Upper lobe of right lung (tissue), 1 donor: ENCODE measurements at regions not wholly inside any gene's neighbourhood (a gene's known extent, or its start where the extent isn't known, plus 50 kb on each side); places are given as distances from the start of the nearest gene placed in this dataset.

ENCODE experiments used
- ATAC-seq: fragments of 200-7000 bp; cut with Tn5 transposase; one replicate; pipeline ENCODE4 v1.9.1; 2020; ENCODE audit warnings: mild to moderate bottlenecking, moderate library complexity
- DNase-seq: peaks from one replicate; pipeline ENCODE4 v3.0.0-alpha.2; 2020
- H3K27ac ChIP-seq: fragments of 200-600 bp; one replicate; pipeline ENCODE4 v1.8.0; 2022
- H3K27me3 ChIP-seq: fragments of 200-600 bp; one replicate; pipeline ENCODE4 v1.8.0; 2022; ENCODE audit warnings: mild to moderate bottlenecking
- H3K36me3 ChIP-seq: fragments of 200-600 bp; one replicate; pipeline ENCODE4 v1.8.0; 2022
- H3K4me1 ChIP-seq: fragments of 200-600 bp; one replicate; pipeline ENCODE4 v1.8.0; 2022
- H3K4me3 ChIP-seq: fragments of 200-600 bp; one replicate; pipeline ENCODE4 v1.8.0; 2022; ENCODE audit warnings: mild to moderate bottlenecking
- H3K9me3 ChIP-seq: fragments of 200-600 bp; one replicate; pipeline ENCODE4 v1.8.0; 2022
- intact Hi-C: fragments of 100-400 bp; cut with DNase I; formaldehyde crosslinking; loops from one replicate; pipeline ENCODE4 v1.11.0; 2022
- TF ChIP-seq, protein P1 (sequence below): fragments of 200-600 bp; IDR thresholded peaks from one replicate; pipeline ENCODE4 v1.8.0; 2022; ENCODE audit warnings: antibody characterized with exemption
- donor health status: DM: no; HTN: yes; CAD: no; lungs with severe emphysema.

DNA sequence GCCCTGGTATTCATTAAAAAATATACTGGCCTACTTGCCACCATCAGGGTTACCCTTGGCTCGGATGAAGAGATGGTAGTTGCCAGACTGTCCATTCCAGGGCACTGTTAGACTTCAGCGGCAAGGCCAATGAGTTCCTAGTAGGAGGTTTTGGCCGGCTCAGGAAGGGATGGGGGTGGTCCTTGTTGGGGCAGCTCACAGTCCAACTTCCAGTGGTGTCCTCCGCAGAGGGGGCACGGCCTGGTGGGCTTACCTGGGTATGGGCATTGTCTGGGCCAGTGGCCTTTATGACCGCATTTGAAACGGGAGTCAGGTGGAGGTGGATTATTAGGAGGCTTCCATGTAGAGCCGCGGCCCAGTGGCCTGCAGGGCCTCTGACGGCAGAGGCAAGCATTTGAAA is 139.1 kb upstream of the ETV3 start:
- TF ChIP-seq, protein P1, sequence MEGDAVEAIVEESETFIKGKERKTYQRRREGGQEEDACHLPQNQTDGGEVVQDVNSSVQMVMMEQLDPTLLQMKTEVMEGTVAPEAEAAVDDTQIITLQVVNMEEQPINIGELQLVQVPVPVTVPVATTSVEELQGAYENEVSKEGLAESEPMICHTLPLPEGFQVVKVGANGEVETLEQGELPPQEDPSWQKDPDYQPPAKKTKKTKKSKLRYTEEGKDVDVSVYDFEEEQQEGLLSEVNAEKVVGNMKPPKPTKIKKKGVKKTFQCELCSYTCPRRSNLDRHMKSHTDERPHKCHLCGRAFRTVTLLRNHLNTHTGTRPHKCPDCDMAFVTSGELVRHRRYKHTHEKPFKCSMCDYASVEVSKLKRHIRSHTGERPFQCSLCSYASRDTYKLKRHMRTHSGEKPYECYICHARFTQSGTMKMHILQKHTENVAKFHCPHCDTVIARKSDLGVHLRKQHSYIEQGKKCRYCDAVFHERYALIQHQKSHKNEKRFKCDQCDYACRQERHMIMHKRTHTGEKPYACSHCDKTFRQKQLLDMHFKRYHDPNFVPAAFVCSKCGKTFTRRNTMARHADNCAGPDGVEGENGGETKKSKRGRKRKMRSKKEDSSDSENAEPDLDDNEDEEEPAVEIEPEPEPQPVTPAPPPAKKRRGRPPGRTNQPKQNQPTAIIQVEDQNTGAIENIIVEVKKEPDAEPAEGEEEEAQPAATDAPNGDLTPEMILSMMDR, result no peak
- H3K27ac ChIP-seq, result no peak overlapping the region
- H3K36me3 ChIP-seq, result no peaks in the 10 kb centered on the region
- no peaks in the 10 kb centered on the region for H3K9me3 ChIP-seq
- intact Hi-C loops, result no loop called here
- DNase-seq (no peak), ATAC-seq (no peak)
- H3K27me3 ChIP-seq, result peaks cover 19% of the 10 kb centered on the region
- no peaks in the 10 kb centered on the region for H3K4me1 ChIP-seq
- H3K4me3 ChIP-seq, result no peak overlapping the region

GRCh38 chr1:157274698-157275534 is 136.7 kb upstream of the ETV3 start:
- H3K4me3 ChIP-seq, result no peak overlapping the region
- intact Hi-C loops, result no loop called here
- H3K9me3 ChIP-seq, result no peaks in the 10 kb centered on the region
- no peak for ATAC-seq
- H3K27me3 ChIP-seq, result peaks cover 18% of the 10 kb centered on the region
- H3K4me1 ChIP-seq, result no peaks in the 10 kb centered on the region
- no peak for DNase-seq
- no peak overlapping the region for H3K27ac ChIP-seq
- TF ChIP-seq, protein P1, result no peak
- no peaks in the 10 kb centered on the region for H3K36me3 ChIP-seq

DNA sequence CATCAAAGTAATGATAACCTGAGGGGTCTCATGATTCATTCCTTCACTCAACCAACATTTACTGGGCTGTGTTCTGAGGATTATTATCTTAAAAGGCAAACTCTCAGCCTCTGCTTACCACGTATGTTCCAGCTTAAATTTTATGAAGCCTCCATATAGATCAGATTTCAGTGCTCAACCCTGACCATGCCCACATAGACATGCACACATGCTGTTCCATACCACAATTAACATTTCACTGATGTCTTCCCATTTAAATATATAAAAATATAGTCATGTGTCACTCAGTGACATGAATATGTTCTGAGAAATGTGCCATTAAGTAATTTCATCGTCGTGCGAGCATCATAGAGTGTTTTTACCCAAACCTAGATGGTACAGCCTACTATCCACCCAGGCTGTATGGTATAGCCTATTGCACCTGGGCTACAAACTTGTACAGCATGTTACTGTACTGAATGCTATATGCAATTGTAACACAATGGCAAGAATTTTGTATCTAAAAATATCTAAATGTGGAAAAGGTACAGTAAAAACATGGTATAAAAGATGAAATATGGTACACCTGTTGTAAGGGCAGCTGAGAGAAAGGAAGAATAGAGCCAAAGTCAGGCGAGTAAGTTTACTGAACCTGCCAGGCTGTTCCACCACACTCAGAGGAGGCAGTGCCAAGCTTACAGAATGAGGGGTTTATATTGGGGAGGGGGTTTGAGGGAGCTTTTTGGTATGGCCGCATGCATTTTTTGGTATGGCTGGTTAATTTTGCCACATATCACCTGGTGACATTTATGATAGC is 134.7 kb upstream of the ETV3 start:
- TF ChIP-seq, protein P1, result no peak
- Histone ChIP-seq H3K4me1 (no peaks in the 10 kb centered on the region), H3K27me3 (peaks cover 16% of the 10 kb centered on the region), H3K4me3 (no peak overlapping the region), H3K9me3 (no peaks in the 10 kb centered on the region), H3K27ac (no peak overlapping the region), H3K36me3 (no peaks in the 10 kb centered on the region)
- no peak for ATAC-seq
- DNase-seq, result no peak
- intact Hi-C loops, result no loop called here

DNA sequence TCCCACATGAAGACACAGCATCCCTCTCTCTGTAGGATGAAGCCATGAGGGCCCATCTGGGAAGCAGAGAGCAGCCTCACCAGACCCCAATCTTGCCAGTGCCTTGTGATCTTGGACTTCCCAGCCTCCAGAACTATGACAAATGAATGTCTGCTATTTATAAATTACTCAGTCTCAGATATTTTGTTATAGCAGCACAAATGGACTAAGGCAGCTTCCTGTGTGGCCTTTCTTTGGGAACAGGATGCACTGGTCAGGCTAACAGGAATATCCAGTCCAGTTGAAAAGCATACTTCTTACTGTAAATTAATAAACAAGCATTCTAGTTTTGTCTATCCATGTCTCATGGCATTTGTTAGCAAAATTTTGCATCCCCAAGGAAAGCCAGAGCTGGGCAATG is 134.1 kb upstream of the ETV3 start:
- no peak overlapping the region for H3K4me3 ChIP-seq
- no peak for ATAC-seq
- H3K4me1 ChIP-seq, result no peaks in the 10 kb centered on the region
- no peak overlapping the region for H3K27ac ChIP-seq
- no peaks in the 10 kb centered on the region for H3K36me3 ChIP-seq
- no peaks in the 10 kb centered on the region for H3K9me3 ChIP-seq
- H3K27me3 ChIP-seq, result peaks cover 16% of the 10 kb centered on the region
- TF ChIP-seq, protein P1, result no peak
- DNase-seq, result no peak
- intact Hi-C loops, result no loop called here

DNA sequence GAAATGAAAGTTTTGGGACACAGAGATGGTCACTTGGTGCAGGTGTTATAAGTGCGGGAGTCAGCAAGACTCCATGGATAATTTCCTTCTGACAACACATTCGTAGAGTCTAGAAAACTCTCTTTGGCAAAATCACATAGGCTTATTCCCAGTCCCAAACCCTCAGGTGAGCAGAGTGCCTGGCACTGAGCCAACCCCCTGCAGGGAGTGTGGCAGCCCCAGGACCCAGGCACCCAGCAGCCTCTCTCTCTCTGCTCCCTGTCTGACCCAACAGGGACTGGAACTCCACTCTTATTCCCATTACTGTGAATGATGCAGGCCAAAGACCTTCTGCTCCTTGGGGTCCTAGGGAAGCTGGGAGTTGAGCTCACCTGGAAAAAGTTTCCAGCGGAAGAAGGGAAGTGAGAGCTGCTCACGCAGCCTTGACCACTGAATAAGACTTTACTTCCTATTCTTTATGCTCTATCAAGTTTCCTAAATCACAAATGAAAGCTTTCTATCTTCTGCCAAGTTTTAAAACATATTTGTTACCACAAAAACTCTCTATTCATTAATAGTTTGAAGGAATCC is 132.6 kb upstream of the ETV3 start:
- H3K4me3 ChIP-seq, result no peak overlapping the region
- H3K27me3 ChIP-seq, result peaks cover 5% of the 10 kb centered on the region
- ATAC-seq (no peak), DNase-seq (no peak)
- intact Hi-C loops, result no loop called here
- TF ChIP-seq, protein P1, result no peak
- H3K27ac ChIP-seq, result no peak overlapping the region
- no peaks in the 10 kb centered on the region for H3K4me1 ChIP-seq
- H3K36me3 ChIP-seq, result no peaks in the 10 kb centered on the region
- no peaks in the 10 kb centered on the region for H3K9me3 ChIP-seq
